Thymus (tissue), 11 donors: ENCODE measurements at regions not wholly inside any gene's neighbourhood (a gene's known extent, or its start where the extent isn't known, plus 50 kb on each side); places are given as distances from the start of the nearest gene placed in this dataset.

Experiments
- DNase-seq, 9 donors: peaks; one replicate each; pipeline ENCODE4 v3.0.0-alpha.2; 2013; ENCODE audit warnings: low spot score in 9 of 9, low read depth in 6 of 9, missing footprints in 1 of 9
- H3K27ac ChIP-seq, 2 donors: one replicate each; pipeline ENCODE4 v1.5.1; 2013; ENCODE audit warnings: control low read depth in 1 of 2, low read depth in 1 of 2, low read length in 1 of 2, mild to moderate bottlenecking in 1 of 2, moderate library complexity in 1 of 2
- H3K27me3 ChIP-seq, 2 donors: one replicate each; pipeline ENCODE4 v1.5.1; 2013; ENCODE audit warnings: low read length in 1 of 2; ENCODE audit not compliant: control insufficient read depth in 2 of 2, insufficient read depth in 1 of 2
- H3K36me3 ChIP-seq, 2 donors: one replicate each; pipeline ENCODE4 v1.5.1; 2013; ENCODE audit warnings: low read length in 1 of 2, mild to moderate bottlenecking in 1 of 2, moderate library complexity in 1 of 2; ENCODE audit not compliant: control insufficient read depth in 2 of 2, insufficient read depth in 2 of 2
- H3K4me1 ChIP-seq, 2 donors: one replicate each; pipeline ENCODE4 v1.5.1; 2013; ENCODE audit warnings: low read length in 2 of 2; ENCODE audit not compliant: control insufficient read depth in 2 of 2, insufficient read depth in 2 of 2
- H3K4me3 ChIP-seq, 2 donors: one replicate each; pipeline ENCODE4 v1.5.1; 2013; ENCODE audit warnings: low read length in 2 of 2, control low read depth in 1 of 2, mild to moderate bottlenecking in 1 of 2
- H3K9me3 ChIP-seq, 2 donors: one replicate each; pipeline ENCODE4 v1.5.1; 2013; ENCODE audit warnings: low read length in 1 of 2, mild to moderate bottlenecking in 1 of 2; ENCODE audit not compliant: control insufficient read depth in 2 of 2, insufficient read depth in 1 of 2
- WGBS: extraction: QIAGEN DNeasy Blood & Tissue Kit; methylation state at CpG from one replicate; pipeline ENCODE4 v1.1.7; 2013; 5-methylcytosine and 5-hydroxymethylcytosine counted together
- donor health status: healthy.

DNA sequence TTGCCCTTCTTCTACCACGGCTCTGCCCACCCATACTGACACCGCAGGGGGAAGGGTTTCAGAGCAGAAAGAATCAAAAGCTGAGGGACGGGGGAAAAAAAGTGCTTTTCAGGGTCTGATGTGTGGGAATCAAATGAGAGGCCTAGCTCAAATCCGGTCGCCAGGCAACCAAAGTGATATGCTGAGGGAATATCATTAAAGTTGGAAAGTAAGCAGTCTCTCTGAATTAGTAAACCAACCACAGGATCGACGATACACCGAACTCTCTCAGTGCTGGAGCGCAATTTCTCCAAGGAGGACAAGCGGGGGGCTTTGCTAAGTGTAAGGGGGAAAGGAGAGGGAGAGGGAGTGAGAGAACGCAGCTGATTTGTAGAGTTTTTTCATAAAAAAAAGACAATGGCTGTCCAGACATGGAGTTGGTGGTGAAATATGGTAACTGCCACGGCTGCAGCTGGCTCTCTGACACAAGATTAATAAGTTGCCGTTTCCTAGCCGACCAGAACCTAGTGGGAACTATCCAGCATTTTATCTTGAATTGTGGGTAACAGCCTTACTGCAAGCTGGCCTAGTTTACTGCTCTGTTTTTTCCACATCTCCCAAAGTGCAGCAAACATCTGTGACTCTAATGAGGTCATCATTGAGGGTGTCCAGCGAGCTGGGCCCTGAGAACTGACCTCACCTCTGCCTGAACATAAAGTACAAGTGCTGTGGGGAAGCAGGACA lies 530.2 kb downstream of the SOX2 start:
- Histone ChIP-seq H3K36me3 (no peaks in the 10 kb centered on the region), H3K4me1 (no peaks in the 10 kb centered on the region), H3K9me3 (no peaks in the 10 kb centered on the region), H3K27me3 (no peaks in the 10 kb centered on the region), H3K27ac (no peak overlapping the region), H3K4me3 (no peak overlapping the region)
- WGBS: 74% methylated on average over 15 of the region's 15 CpGs
- DNase-seq: no peak

DNA sequence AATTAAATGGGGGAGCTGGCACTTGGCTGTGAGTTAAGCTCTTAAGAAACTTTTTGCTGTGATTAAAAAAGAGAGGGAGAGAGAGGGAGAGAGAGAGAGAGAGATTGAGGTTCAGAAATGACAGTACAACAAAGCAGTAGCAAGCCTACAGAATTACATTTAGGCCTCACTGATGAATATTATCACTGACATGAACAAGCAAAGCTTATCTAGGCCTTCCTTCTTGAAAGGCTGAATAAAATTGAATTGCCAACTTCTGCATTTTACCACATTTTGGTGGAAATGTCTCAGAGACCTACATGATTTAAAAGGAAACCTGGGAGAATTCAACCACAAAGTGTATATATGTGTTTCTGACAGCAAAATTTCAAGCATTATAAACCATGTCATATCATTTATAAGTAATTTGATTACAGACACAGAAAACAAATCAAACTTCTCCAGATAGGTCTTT lies 530.8 kb downstream of the SOX2 start:
- no peaks in the 10 kb centered on the region for H3K27me3 ChIP-seq
- no peak overlapping the region for H3K27ac ChIP-seq
- H3K4me3 ChIP-seq: no peak overlapping the region
- no peaks in the 10 kb centered on the region for H3K9me3 ChIP-seq
- H3K4me1 ChIP-seq: no peaks in the 10 kb centered on the region
- no peak for DNase-seq
- H3K36me3 ChIP-seq: no peaks in the 10 kb centered on the region

DNA sequence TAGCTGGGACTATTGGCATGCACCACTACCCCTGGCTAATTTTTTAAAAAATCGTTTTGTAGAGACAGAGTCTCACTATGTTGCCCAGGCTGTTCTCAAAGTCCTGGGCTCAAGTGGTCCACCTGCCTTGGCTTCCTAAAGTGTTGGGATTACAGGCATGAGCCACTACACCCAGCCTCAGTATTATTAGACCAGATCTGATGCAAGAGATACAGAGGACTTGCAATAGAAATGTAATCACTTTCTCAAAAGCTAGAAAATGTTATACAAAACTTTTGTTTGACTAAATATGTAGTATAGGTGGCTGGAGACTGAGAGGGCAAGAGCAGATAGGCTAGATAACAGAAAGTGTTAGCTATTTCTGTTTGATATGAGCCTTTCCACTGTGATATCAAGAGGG lies 531.9 kb downstream of the SOX2 start:
- 86% methylated on average over 1 of the region's 1 CpG for WGBS
- no peak overlapping the region for H3K4me3 ChIP-seq
- no peaks in the 10 kb centered on the region for H3K36me3 ChIP-seq
- no peak overlapping the region for H3K27ac ChIP-seq
- no peaks in the 10 kb centered on the region for H3K4me1 ChIP-seq
- H3K9me3 ChIP-seq: no peaks in the 10 kb centered on the region
- H3K27me3 ChIP-seq: no peaks in the 10 kb centered on the region
- DNase-seq: no peak

DNA sequence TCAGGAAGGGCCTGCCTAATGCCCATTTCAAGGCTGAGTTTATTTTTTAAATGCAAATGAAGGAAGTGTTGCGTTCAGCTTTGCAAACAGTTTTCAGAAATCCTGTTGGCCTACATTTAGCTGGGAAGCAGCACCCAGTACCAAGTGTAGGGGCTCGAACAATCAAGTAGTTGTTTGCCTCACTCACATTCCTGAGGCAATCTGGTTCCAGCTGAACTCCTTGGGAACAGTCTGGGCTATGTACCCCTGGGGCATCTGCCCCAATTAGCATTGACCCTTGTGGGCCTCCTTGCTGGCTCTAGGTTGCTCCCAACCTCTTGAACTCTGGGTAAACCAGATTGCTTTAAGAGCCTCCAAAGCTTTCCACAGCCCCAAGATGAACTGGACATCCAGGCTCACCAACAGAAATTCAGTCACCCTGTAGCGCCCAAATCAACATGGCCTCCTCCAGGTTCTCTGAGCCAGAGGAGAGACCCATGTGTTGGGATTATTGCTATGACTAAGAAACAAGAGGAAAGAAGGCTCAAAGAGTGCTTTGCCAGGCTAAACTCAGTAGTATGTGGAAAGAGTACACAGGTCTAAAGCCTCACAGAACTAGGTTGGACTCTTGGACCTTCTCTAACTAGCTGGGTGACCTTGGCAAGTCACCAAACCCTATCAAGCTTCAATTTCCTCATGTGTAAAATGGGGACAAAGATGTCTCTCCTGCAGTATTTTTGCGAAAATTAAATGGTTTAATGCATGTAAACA lies 532.7 kb downstream of the SOX2 start:
- 91% methylated on average over 4 of the region's 4 CpGs for WGBS
- Histone ChIP-seq H3K9me3 (no peaks in the 10 kb centered on the region), H3K4me1 (no peaks in the 10 kb centered on the region), H3K36me3 (no peaks in the 10 kb centered on the region), H3K4me3 (no peak overlapping the region), H3K27me3 (no peaks in the 10 kb centered on the region), H3K27ac (no peak overlapping the region)
- DNase-seq: no peak

DNA sequence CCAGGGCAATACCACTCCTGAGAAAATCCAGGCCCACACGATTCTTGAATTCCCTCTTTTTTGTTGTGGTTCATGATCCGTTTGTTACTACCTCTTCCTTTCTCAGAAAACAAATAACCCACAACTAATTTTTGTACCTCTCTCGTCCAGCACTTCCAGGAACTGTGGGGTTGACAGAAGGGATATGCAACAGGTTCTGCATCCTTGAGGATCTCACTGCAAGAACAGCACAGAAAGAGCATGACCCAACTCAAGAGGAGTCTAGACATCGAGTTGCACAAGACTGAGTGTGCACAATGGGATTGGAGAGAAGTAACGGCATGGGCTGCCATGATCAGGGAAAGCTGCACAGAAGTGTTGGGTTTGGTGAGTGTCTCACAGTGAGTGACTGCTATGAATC lies 533.3 kb downstream of the SOX2 start:
- DNase-seq: no peak
- Histone ChIP-seq H3K4me3 (no peak overlapping the region), H3K36me3 (no peaks in the 10 kb centered on the region), H3K27ac (no peak overlapping the region), H3K4me1 (no peaks in the 10 kb centered on the region), H3K9me3 (no peaks in the 10 kb centered on the region), H3K27me3 (no peaks in the 10 kb centered on the region)
- WGBS: 90% methylated on average over 5 of the region's 5 CpGs

DNA sequence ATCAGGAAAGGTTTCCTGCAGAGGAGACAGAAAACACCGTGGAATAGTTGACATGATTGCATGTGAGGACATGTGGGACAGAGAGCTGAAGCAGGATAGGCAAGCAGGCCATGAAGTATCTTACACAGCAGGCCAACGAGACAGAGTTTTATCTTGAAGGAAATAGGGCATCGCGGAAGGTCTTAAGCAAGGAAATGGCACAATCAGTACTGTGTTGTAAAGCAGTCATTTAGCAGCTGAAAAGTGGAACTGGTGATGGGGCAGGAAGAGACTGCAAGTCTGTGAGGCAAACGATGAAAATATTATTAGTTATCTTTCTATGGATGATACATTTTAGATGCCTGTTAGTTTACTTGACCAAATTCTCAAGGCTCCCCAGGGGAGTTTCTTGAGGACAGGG lies 535.1 kb downstream of the SOX2 start:
- Histone ChIP-seq H3K27me3 (no peaks in the 10 kb centered on the region), H3K4me3 (no peak overlapping the region), H3K36me3 (no peaks in the 10 kb centered on the region), H3K9me3 (no peaks in the 10 kb centered on the region), H3K4me1 (no peaks in the 10 kb centered on the region), H3K27ac (no peak overlapping the region)
- WGBS: 37% methylated on average over 5 of the region's 5 CpGs
- DNase-seq: no peak

DNA sequence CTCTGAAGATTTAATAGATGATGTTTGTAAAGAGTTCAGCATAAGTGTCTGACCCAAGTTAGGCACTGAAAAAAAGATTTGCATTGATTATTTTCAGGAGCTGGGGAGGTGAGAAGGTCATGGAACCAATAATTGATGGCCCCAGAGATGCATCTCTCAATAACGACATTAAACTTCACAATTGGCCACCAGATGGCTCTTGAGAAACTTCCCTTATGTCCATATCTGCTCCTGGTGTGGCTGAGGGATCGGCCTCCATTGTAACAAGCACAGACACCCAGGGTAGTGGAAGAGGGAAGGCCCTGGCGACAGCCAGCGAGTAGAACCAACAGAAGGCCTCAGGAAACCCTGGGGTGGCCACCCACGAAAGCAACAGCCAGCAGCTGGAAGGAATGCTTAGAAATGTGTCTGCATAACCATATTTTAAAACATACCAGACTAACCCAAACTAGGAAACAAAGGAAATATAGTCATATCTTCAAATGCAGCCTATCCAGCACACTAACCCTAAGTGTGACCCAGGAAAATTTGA lies 536.7 kb downstream of the SOX2 start:
- no peak overlapping the region for H3K4me3 ChIP-seq
- H3K27me3 ChIP-seq: no peaks in the 10 kb centered on the region
- H3K36me3 ChIP-seq: no peaks in the 10 kb centered on the region
- WGBS: 72% methylated on average over 5 of the region's 5 CpGs
- DNase-seq: no peak
- H3K4me1 ChIP-seq: no peaks in the 10 kb centered on the region
- no peak overlapping the region for H3K27ac ChIP-seq
- no peaks in the 10 kb centered on the region for H3K9me3 ChIP-seq

DNA sequence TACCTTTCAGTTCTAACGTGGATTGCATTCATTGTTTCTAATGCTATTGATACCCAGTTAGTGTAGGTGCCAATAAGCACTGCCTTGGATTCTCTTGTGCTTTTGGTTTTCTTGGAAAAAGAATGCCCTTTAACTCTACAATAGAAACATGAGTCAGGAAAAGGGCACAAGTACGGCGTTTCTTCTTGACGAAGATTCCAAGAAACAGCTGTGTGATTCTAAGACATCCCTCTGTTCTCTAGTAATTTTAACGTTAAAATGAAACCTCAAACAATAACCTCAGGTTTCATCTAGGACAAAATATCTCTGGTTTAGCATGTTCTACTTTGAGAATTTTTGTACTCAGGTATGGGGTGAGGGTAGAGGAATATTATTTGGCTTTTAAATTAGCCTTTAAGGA lies 540.5 kb upstream of the ATP11B start:
- H3K4me3 ChIP-seq: no peak overlapping the region
- H3K27ac ChIP-seq: no peak overlapping the region
- WGBS: 76% methylated on average over 5 of the region's 5 CpGs

DNA sequence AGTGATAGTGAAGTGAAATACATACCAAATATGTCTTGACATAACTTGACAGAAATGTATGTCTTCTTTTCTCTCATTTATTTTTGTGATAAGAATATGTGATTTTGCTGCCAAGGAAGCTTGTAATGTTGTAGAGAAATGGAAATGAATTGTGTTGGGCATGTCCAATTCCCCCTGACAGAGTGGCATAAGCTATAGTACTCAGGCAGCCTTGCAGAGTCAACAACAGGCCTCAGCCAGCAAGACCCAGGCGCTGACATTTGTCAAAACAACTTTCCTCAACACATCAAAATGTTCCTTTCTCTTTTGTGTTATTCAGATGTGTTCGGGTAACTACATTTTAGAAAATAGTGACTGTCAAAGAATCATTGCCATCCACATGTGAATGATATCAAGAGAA lies 538.1 kb upstream of the ATP11B start:
- Histone ChIP-seq H3K27ac (no peak overlapping the region), H3K4me1 (no peaks in the 10 kb centered on the region), H3K9me3 (no peaks in the 10 kb centered on the region), H3K36me3 (no peaks in the 10 kb centered on the region), H3K4me3 (no peak overlapping the region), H3K27me3 (peaks cover 0 to 3% of the 10 kb centered on the region in 2 donors)
- no peak for DNase-seq
- 97% methylated on average over 2 of the region's 2 CpGs for WGBS

More for the DNA sequence above, 540.5 kb upstream of the ATP11B start:
- DNase-seq: no peak
- Histone ChIP-seq H3K36me3 (no peaks in the 10 kb centered on the region), H3K27me3 (no peaks in the 10 kb centered on the region), H3K9me3 (no peaks in the 10 kb centered on the region), H3K4me1 (no peaks in the 10 kb centered on the region)
